ENCODE measurements at regions not wholly inside any gene's neighbourhood (a gene's known extent, or its start where the extent isn't known, plus 50 kb on each side); places are given as distances from the start of the nearest gene placed in this dataset.
"Not testable (repeated sequence)": the region's sequence is repeated elsewhere in the genome, so short reads cannot be mapped to it uniquely, and the experiment has no call there.

GRCh38 chr3:72663429-72663828 is 184.8 kb downstream of the SHQ1 start:
- no peak for FAIRE-seq

GRCh38 chr3:72661115-72661457 is 187.2 kb downstream of the SHQ1 start:
- FAIRE-seq (no peak), DNase-seq (ENCODE audit: extremely low spot score, insufficient read length, low read depth) (no peak)

More at GRCh38 chr3:72663429-72663828, 184.8 kb downstream of the SHQ1 start:
- no peak for DNase-seq (ENCODE audit: extremely low spot score, insufficient read length, low read depth)

- FAIRE-seq: no peak
- no peak for DNase-seq (ENCODE audit: extremely low spot score, insufficient read length, low read depth)
These were observed 187.8 kb downstream of the SHQ1 start for GRCh38 chr3:72660270-72661114.

- DNase-seq (ENCODE audit: extremely low spot score, insufficient read length, low read depth): no peak
- no peak for FAIRE-seq
These were observed 188.6 kb downstream of the SHQ1 start for GRCh38 chr3:72659596-72659995.

GRCh38 chr3:72659188-72659587 is 189.1 kb downstream of the SHQ1 start:
- FAIRE-seq (no peak), DNase-seq (ENCODE audit: extremely low spot score, insufficient read length, low read depth) (no peak)

- no peak for FAIRE-seq
- no peak for DNase-seq (ENCODE audit: extremely low spot score, insufficient read length, low read depth)
These were observed 189.7 kb downstream of the SHQ1 start for GRCh38 chr3:72658466-72659100.

- no peak for DNase-seq (ENCODE audit: extremely low spot score, insufficient read length, low read depth)
- FAIRE-seq: no peak
These were observed 190.6 kb downstream of the SHQ1 start for GRCh38 chr3:72657666-72658065.

- FAIRE-seq (no peak), DNase-seq (ENCODE audit: extremely low spot score, insufficient read length, low read depth) (no peak)
These were observed 192.5 kb downstream of the SHQ1 start for GRCh38 chr3:72655723-72656122.

GRCh38 chr3:72655131-72655551 is 193.1 kb downstream of the SHQ1 start:
- FAIRE-seq (no peak), DNase-seq (ENCODE audit: extremely low spot score, insufficient read length, low read depth) (no peak)

- no peak for FAIRE-seq
These were observed 195.8 kb downstream of the SHQ1 start for GRCh38 chr3:72652395-72652794.

GRCh38 chr3:72651498-72651897 is 196.7 kb downstream of the SHQ1 start:
- DNase-seq (ENCODE audit: extremely low spot score, insufficient read length, low read depth) (no peak), FAIRE-seq (no peak)

More at GRCh38 chr3:72652395-72652794, 195.8 kb downstream of the SHQ1 start:
- no peak for DNase-seq (ENCODE audit: extremely low spot score, insufficient read length, low read depth)

- FAIRE-seq: no peak
- DNase-seq (ENCODE audit: extremely low spot score, insufficient read length, low read depth): no peak
These were observed 202.0 kb downstream of the SHQ1 start for GRCh38 chr3:72646263-72646662.

GRCh38 chr3:72643635-72644034 is 204.6 kb downstream of the SHQ1 start:
- not testable (repeated sequence) for FAIRE-seq; DNase-seq (ENCODE audit: extremely low spot score, insufficient read length, low read depth)

GRCh38 chr3:72641684-72642083 is 206.6 kb downstream of the SHQ1 start:
- FAIRE-seq (no peak), DNase-seq (ENCODE audit: extremely low spot score, insufficient read length, low read depth) (no peak)

GRCh38 chr3:72641072-72641471 is 207.2 kb downstream of the SHQ1 start:
- no peak for FAIRE-seq

GRCh38 chr3:72636969-72637597 is 211.2 kb downstream of the SHQ1 start:
- DNase-seq (ENCODE audit: extremely low spot score, insufficient read length, low read depth) (no peak), FAIRE-seq (no peak)

More at GRCh38 chr3:72641072-72641471, 207.2 kb downstream of the SHQ1 start:
- DNase-seq (ENCODE audit: extremely low spot score, insufficient read length, low read depth): no peak

GRCh38 chr3:72635551-72635950 is 212.7 kb downstream of the SHQ1 start:
- FAIRE-seq (no peak), DNase-seq (ENCODE audit: extremely low spot score, insufficient read length, low read depth) (no peak)

GRCh38 chr3:72634128-72634527 is 214.1 kb downstream of the SHQ1 start:
- peak; percentile 69 for FAIRE-seq
- DNase-seq (ENCODE audit: extremely low spot score, insufficient read length, low read depth): peak; percentile 8

- no peak for DNase-seq (ENCODE audit: extremely low spot score, insufficient read length, low read depth)
- no peak for FAIRE-seq
These were observed 214.7 kb downstream of the SHQ1 start for GRCh38 chr3:72633534-72633933.

GRCh38 chr3:72633121-72633520 is 215.1 kb downstream of the SHQ1 start:
- FAIRE-seq: no peak
- no peak for DNase-seq (ENCODE audit: extremely low spot score, insufficient read length, low read depth)

GRCh38 chr3:72632129-72632528 is 216.1 kb downstream of the SHQ1 start:
- FAIRE-seq (no peak), DNase-seq (ENCODE audit: extremely low spot score, insufficient read length, low read depth) (no peak)

All from GM18507 (cell line).